GM10248 (cell line): ENCODE measurements at regions not wholly inside any gene's neighbourhood (a gene's known extent, or its start where the extent isn't known, plus 50 kb on each side); places are given as distances from the start of the nearest gene placed in this dataset.

Experiments used
- CTCF ChIA-PET: fragments of 300-600 bp; sonication (Branson Sonifier 250); formaldehyde crosslinking; extraction: SDS; loops from one replicate; lab custom pipeline; 2021; ENCODE audit warnings: antibody characterized with exemption; lab: Yijun Ruan, JAX
- POLR2A ChIA-PET: fragments of 350-650 bp; sonication (Branson Sonifier 250); formaldehyde crosslinking; extraction: SDS; loops from one replicate; lab custom pipeline; 2020; ENCODE audit warnings: antibody characterized with exemption; lab: Yijun Ruan, JAX
- DNase-seq: peaks from one replicate; pipeline ENCODE4 v3.0.0; 2012; ENCODE audit errors: extremely low spot score
- CTCF ChIP-seq: IDR thresholded peaks from 2 replicates; pipeline ENCODE4 v1.5.1; 2012; ENCODE audit warnings: mild to moderate bottlenecking, low read depth; ENCODE audit errors: extremely low read depth, missing control alignments, control extremely low read depth

- POLR2A ChIA-PET: no interaction called here
- TF ChIP-seq CTCF: no peak
- CTCF ChIA-PET: no interaction called here
- no peak for DNase-seq
Observed at GRCh38 chr9:135241381-135242048, 154.0 kb downstream of the OLFM1 start.

- no peak for TF ChIP-seq CTCF
- POLR2A ChIA-PET: no interaction called here
- DNase-seq: no peak
- CTCF ChIA-PET: no interaction called here
Observed at GRCh38 chr9:135242049-135242396, 154.6 kb downstream of the OLFM1 start.

GRCh38 chr9:135242406-135242805 is 154.9 kb downstream of the OLFM1 start:
- no peak for TF ChIP-seq CTCF
- CTCF ChIA-PET: no interaction called here
- POLR2A ChIA-PET: no interaction called here
- DNase-seq: no peak

- DNase-seq: no peak
- TF ChIP-seq CTCF: no peak
- CTCF ChIA-PET: no interaction called here
- POLR2A ChIA-PET: no interaction called here
Observed at GRCh38 chr9:135243201-135244190, 156.0 kb downstream of the OLFM1 start.

GRCh38 chr9:135244271-135245221 is 157.1 kb downstream of the OLFM1 start:
- TF ChIP-seq CTCF: no peak
- POLR2A ChIA-PET: no interaction called here
- CTCF ChIA-PET: no interaction called here
- no peak for DNase-seq
